Adrenal gland (tissue), 5 donors: ENCODE measurements at regions not wholly inside any gene's neighbourhood (a gene's known extent, or its start where the extent isn't known, plus 50 kb on each side); places are given as distances from the start of the nearest gene placed in this dataset.

Experiments
- CTCF ChIP-seq, 6 experiments: fragments of 450-650 bp in 4 of 6; fragments of 200-600 bp in 2 of 6; sonication (generic) in 1 of 6; IDR thresholded peaks; 1 replicate in 5 of 6; 2 replicates in 1 of 6; pipeline versions ENCODE4 v1.5.1 to v1.8.0; 2016 to 2021; ENCODE audit warnings: antibody characterized with exemption in 6 of 6, mild to moderate bottlenecking in 2 of 6, moderate library complexity in 1 of 6
- POLR2A ChIP-seq, 2 donors: fragments of 450-650 bp; IDR thresholded peaks; one replicate each; pipeline ENCODE4 v1.6.1; 2017; ENCODE audit warnings: antibody characterized with exemption in 2 of 2, mild to moderate bottlenecking in 2 of 2, moderate library complexity in 1 of 2
- donor health status: DM: no; HTN: no; CAD: no.

- no peak for TF ChIP-seq CTCF (IDR thresholded peaks at IDR 0.05)
- no peak for TF ChIP-seq POLR2A (IDR thresholded peaks at IDR 0.05)
Measured at GRCh38 chr1:104092698-104093097, 343.0 kb downstream of the AMY1C start.
